ENCODE measurements at regions not wholly inside any gene's neighbourhood (a gene's known extent, or its start where the extent isn't known, plus 50 kb on each side); places are given as distances from the start of the nearest gene placed in this dataset.

DNA sequence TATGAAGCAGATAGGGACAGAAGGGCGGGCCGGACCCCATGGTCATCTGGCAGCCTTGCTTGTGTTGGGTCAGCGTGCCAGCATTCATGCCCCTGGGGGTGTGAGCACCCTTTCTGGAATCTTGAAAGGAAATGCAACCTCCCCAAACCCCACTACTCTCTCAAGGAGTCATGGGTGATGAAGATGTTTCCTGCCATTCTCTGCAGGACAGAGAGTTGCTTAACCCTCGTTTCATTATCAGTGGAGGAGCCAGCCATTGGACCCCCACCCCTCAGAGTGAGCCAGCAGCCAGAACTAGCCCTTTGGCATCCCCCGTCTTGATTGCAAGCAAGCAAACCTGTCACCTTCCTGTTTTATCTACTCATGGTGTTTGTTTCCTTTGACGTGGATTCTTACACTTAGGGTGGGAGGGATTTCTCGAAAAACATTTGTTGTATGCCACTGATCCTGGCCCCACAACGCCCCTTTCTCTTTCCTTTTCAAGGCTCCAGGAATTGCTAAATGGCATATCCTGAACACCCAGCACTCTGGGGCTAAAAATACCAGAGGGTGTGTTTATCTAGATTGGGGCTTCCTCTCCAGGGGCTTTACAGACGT lies 258.3 kb downstream of the ETS1 start:
- intact Hi-C loops (cut with micrococcal nuclease), result no loop called here
- H3K27ac ChIP-seq (replicated peaks), result peak overlapping the region; percentile 80
- H3K4me3 ChIP-seq, result no peak overlapping the region
- DNase-seq, result no peak
- TF ChIP-seq, protein P1, sequence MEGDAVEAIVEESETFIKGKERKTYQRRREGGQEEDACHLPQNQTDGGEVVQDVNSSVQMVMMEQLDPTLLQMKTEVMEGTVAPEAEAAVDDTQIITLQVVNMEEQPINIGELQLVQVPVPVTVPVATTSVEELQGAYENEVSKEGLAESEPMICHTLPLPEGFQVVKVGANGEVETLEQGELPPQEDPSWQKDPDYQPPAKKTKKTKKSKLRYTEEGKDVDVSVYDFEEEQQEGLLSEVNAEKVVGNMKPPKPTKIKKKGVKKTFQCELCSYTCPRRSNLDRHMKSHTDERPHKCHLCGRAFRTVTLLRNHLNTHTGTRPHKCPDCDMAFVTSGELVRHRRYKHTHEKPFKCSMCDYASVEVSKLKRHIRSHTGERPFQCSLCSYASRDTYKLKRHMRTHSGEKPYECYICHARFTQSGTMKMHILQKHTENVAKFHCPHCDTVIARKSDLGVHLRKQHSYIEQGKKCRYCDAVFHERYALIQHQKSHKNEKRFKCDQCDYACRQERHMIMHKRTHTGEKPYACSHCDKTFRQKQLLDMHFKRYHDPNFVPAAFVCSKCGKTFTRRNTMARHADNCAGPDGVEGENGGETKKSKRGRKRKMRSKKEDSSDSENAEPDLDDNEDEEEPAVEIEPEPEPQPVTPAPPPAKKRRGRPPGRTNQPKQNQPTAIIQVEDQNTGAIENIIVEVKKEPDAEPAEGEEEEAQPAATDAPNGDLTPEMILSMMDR (IDR thresholded peaks at IDR 0.05; ENCODE audit: borderline replicate concordance), result no peak
- H3K36me3 ChIP-seq, result no peaks in the 10 kb centered on the region
- no peaks in the 10 kb centered on the region for H3K9me3 ChIP-seq (replicated peaks)
- H3K27me3 ChIP-seq (ENCODE audit: low read depth), result no peaks in the 10 kb centered on the region
- H3K4me1 ChIP-seq, result peaks cover 48% of the 10 kb centered on the region

DNA sequence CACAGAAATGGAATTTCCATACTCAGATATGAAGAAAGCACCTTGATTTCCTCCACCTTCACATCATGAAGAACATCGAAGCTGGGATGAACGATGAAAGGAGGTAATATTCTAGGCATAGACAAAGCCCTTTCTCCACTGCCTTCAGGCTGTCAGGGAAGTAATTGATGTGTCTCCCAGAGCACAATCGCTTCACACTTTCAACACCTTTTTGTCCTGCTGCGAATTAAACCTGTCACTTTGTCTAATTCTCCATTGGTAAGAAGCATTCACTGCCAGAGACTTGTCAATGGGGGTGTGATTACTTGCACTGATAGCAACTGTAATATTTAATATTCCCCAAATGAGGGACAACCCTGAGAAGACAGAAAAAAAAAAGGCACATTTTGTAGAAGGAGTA lies 260.1 kb downstream of the ETS1 start:
- H3K9me3 ChIP-seq (replicated peaks), result no peaks in the 10 kb centered on the region
- TF ChIP-seq, protein P1 (IDR thresholded peaks at IDR 0.05; ENCODE audit: borderline replicate concordance), result no peak
- intact Hi-C loops (cut with micrococcal nuclease), result no loop called here
- H3K36me3 ChIP-seq, result no peaks in the 10 kb centered on the region
- no peak overlapping the region for H3K4me3 ChIP-seq
- peaks cover 54% of the 10 kb centered on the region for H3K4me1 ChIP-seq
- no peak for DNase-seq
- no peak overlapping the region for H3K27ac ChIP-seq (replicated peaks)
- H3K27me3 ChIP-seq (ENCODE audit: low read depth), result no peaks in the 10 kb centered on the region

DNA sequence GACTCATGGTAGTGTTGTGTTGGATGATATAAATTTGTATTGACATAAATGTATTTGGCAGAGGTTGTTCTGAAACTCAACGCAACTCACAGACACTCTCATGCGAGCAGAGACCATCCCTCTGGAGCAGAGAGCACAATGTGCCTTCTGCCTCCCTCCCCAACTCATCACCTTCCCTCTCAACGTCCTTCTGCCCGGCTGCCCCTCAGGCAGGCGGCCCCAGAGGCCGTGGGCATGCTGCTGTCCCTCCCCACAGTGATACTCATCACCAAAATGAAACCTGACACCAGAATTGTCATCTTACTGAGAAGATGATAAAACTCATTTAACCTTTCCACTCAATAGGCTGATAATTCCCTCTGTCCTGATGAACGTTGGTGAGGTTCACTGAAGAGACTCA lies 260.6 kb downstream of the ETS1 start:
- Histone ChIP-seq H3K27ac (replicated peaks) (no peak overlapping the region), H3K4me1 (peaks cover 53% of the 10 kb centered on the region)

DNA sequence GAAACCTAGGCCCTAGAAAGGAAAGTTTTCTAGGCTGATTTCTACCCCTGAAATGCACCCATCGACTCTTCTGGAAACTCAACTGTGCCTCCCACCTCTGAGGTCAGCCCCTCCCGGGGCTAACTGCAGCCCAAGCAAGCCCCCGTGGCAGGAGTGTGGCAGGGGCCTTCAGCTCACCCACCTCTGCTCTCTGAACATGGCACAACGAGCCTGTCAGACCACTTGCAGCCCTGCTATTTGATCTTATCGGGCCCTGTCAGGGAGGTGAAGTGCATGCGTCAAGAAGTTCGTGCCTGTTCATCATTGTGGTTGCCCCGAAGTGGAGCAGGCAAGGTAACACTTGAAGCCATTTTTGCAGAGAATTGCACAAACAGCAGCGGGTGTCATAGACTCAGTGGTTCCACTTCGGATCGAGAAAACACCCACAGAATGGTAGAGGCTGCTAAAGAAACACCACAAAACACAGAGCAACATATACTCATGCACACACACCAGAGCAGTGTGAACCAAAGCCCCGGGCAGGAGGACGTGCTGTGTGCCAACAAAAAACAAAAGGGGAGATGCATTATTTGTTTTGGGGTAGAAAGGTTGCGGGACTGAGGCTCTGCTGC lies 262.7 kb downstream of the ETS1 start:
- Histone ChIP-seq H3K4me3 (no peak overlapping the region), H3K36me3 (no peaks in the 10 kb centered on the region), H3K27ac (replicated peaks) (no peak overlapping the region), H3K4me1 (peaks cover 31% of the 10 kb centered on the region), H3K9me3 (replicated peaks) (no peaks in the 10 kb centered on the region), H3K27me3 (ENCODE audit: low read depth) (no peaks in the 10 kb centered on the region)
- intact Hi-C loops (cut with micrococcal nuclease), result no loop called here
- DNase-seq, result no peak
- TF ChIP-seq, protein P1 (IDR thresholded peaks at IDR 0.05; ENCODE audit: borderline replicate concordance), result no peak

More for the DNA sequence above, 260.6 kb downstream of the ETS1 start:
- Histone ChIP-seq H3K36me3 (no peaks in the 10 kb centered on the region), H3K27me3 (ENCODE audit: low read depth) (no peaks in the 10 kb centered on the region), H3K4me3 (no peak overlapping the region), H3K9me3 (replicated peaks) (no peaks in the 10 kb centered on the region)
- no peak for DNase-seq
- intact Hi-C loops (cut with micrococcal nuclease), result no loop called here
- TF ChIP-seq, protein P1 (IDR thresholded peaks at IDR 0.05; ENCODE audit: borderline replicate concordance), result no peak

DNA sequence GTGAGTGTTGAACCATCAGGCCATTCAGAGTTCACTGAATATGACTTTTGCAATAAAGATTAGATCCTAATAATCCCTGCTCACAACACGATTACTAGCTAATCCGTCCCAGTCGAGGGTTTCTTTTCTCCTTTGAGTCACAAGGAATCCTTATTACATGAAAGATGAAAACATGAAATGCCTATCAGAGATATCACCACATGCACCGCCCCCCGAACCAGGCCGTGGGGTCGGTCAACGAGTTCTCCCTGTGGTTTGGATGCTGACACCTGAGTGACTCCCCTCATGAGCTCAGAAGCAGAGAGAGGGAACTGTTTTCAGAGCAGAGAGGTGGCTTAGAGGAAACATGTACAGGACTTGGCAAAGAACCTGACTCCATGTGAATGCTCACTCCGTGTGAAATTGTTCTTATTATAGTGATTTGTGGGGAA lies 263.3 kb downstream of the ETS1 start:
- no peaks in the 10 kb centered on the region for H3K9me3 ChIP-seq (replicated peaks)
- H3K4me3 ChIP-seq, result no peak overlapping the region
- H3K27ac ChIP-seq (replicated peaks), result no peak overlapping the region
- intact Hi-C loops (cut with micrococcal nuclease), result no loop called here
- TF ChIP-seq, protein P1 (IDR thresholded peaks at IDR 0.05; ENCODE audit: borderline replicate concordance), result no peak
- H3K27me3 ChIP-seq (ENCODE audit: low read depth), result no peaks in the 10 kb centered on the region
- DNase-seq, result no peak
- peaks cover 25% of the 10 kb centered on the region for H3K4me1 ChIP-seq
- H3K36me3 ChIP-seq, result no peaks in the 10 kb centered on the region

All from left ventricle myocardium inferior (tissue), 1 donor.